GM12878 (cell line): ENCODE measurements at regions not wholly inside any gene's neighbourhood (a gene's known extent, or its start where the extent isn't known, plus 50 kb on each side); places are given as distances from the start of the nearest gene placed in this dataset.

ENCODE experiments used
- CTCF ChIP-seq, 3 experiments: IDR thresholded peaks in 2 of 3; conservative IDR thresholded peaks in 1 of 3; 2 replicates each; pipeline ENCODE4 v1.5.1; 2011; ENCODE audit warnings: low read depth in 3 of 3, low read length in 3 of 3, mild to moderate bottlenecking in 3 of 3, control low read depth in 2 of 3, moderate library complexity in 2 of 3, inconsistent platforms in 1 of 3, mixed read lengths in 1 of 3; ENCODE audit not compliant: control insufficient read depth in 2 of 3, insufficient read depth in 1 of 3; ENCODE audit errors: extremely low read depth in 1 of 3
- NR2C1 ChIP-seq: fragments of 450-650 bp; IDR thresholded peaks from 2 replicates; pipeline ENCODE4 v1.6.1; 2017; ENCODE audit warnings: antibody characterized with exemption, mild to moderate bottlenecking, moderate library complexity
- TAF1 ChIP-seq: IDR thresholded peaks from 2 replicates; pipeline ENCODE4 v1.6.1; 2011; ENCODE audit warnings: mild to moderate bottlenecking, low read depth, low read length, borderline replicate concordance

- no peak for TF ChIP-seq CTCF (IDR thresholded peaks at IDR 0.05 in 2 of 3, conservative IDR thresholded peaks at IDR 0.05 in 1 of 3; ENCODE audit: control insufficient read depth in 2 of 3, extremely low read depth in 1 of 3, insufficient read depth in 1 of 3, low read depth in 3 of 3, low read length in 3 of 3)
- TF ChIP-seq TAF1 = no peak
- TF ChIP-seq NR2C1 = no peak
Measured at GRCh38 chr13:70789751-70790150, 681.5 kb upstream of the KLHL1 start.
